GM12892 (cell line): ENCODE measurements at regions not wholly inside any gene's neighbourhood (a gene's known extent, or its start where the extent isn't known, plus 50 kb on each side); places are given as distances from the start of the nearest gene placed in this dataset.

ENCODE experiments used
- POLR2A ChIP-seq: IDR thresholded peaks from 2 replicates; pipeline ENCODE4 v1.6.1; 2011; ENCODE audit warnings: low read depth, low read length, control low read depth
- POLR2AphosphoS5 ChIP-seq: IDR thresholded peaks from 2 replicates; pipeline ENCODE4 v1.6.1; 2011; ENCODE audit warnings: low read depth, low read length, control low read depth
- TAF1 ChIP-seq: IDR thresholded peaks from 2 replicates; pipeline ENCODE4 v1.6.1; 2011; ENCODE audit warnings: low read depth, mild to moderate bottlenecking, control low read depth, low read length, borderline replicate concordance

DNA sequence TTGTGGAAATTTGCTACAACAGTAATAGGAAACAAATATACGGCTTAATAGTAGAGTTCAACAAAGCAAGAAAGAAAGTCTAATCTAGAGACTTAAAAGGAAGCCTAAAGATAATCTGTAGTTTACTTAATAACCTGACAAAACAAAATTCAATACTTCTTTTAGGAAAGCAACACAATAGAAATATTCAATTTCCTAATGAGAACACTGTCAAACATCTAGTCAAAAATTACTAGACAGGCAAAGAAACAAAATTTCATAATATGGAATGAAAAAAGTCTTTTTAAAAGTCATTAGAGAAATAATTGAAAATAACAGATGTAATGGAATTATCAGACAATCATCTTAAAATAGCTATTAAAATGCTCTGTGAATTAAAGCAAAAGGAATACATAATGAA lies 692.5 kb upstream of the ADAMTS16 start:
- TF ChIP-seq POLR2A (no peak), POLR2AphosphoS5 (no peak), TAF1 (no peak)
